Endothelial cell of umbilical vein (primary cell): ENCODE measurements at regions not wholly inside any gene's neighbourhood (a gene's known extent, or its start where the extent isn't known, plus 50 kb on each side); places are given as distances from the start of the nearest gene placed in this dataset.

Experiments
- EZH2 ChIP-seq: IDR thresholded peaks from 2 replicates; pipeline ENCODE4 v1.6.1; 2012; ENCODE audit warnings: borderline replicate concordance, low read depth, mild to moderate bottlenecking, moderate library complexity, low read length, inconsistent platforms; ENCODE audit not compliant: severe bottlenecking
- POLR2A ChIP-seq: IDR thresholded peaks from 2 replicates; pipeline ENCODE4 v1.6.1; 2012; ENCODE audit warnings: low read depth, mild to moderate bottlenecking, control low read depth, low read length
- TF ChIP-seq, protein P1 (sequence below), 2 donors: IDR thresholded peaks; 1 replicate in 1 of 2; 2 replicates in 1 of 2; pipeline ENCODE4 v1.5.1; 2011; ENCODE audit warnings: low read length in 2 of 2, mild to moderate bottlenecking in 2 of 2, moderate library complexity in 2 of 2, control low read depth in 1 of 2, inconsistent platforms in 1 of 2, low read depth in 1 of 2; ENCODE audit not compliant: insufficient read depth in 1 of 2; ENCODE audit errors: extremely low read depth in 1 of 2

- no peak for TF ChIP-seq POLR2A
- TF ChIP-seq, protein P1, sequence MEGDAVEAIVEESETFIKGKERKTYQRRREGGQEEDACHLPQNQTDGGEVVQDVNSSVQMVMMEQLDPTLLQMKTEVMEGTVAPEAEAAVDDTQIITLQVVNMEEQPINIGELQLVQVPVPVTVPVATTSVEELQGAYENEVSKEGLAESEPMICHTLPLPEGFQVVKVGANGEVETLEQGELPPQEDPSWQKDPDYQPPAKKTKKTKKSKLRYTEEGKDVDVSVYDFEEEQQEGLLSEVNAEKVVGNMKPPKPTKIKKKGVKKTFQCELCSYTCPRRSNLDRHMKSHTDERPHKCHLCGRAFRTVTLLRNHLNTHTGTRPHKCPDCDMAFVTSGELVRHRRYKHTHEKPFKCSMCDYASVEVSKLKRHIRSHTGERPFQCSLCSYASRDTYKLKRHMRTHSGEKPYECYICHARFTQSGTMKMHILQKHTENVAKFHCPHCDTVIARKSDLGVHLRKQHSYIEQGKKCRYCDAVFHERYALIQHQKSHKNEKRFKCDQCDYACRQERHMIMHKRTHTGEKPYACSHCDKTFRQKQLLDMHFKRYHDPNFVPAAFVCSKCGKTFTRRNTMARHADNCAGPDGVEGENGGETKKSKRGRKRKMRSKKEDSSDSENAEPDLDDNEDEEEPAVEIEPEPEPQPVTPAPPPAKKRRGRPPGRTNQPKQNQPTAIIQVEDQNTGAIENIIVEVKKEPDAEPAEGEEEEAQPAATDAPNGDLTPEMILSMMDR (IDR thresholded peaks at IDR 0.05; ENCODE audit: extremely low read depth in 1 of 2, insufficient read depth in 1 of 2, low read depth in 1 of 2, low read length in 2 of 2) = no peak
- no peak for TF ChIP-seq EZH2
Observed at GRCh38 chr1:198936371-198937083, 297.7 kb downstream of the PTPRC start.
